ENCODE measurements at regions not wholly inside any gene's neighbourhood (a gene's known extent, or its start where the extent isn't known, plus 50 kb on each side); places are given as distances from the start of the nearest gene placed in this dataset.
"Not testable (repeated sequence)": the region's sequence is repeated elsewhere in the genome, so short reads cannot be mapped to it uniquely, and the experiment has no call there.

DNA sequence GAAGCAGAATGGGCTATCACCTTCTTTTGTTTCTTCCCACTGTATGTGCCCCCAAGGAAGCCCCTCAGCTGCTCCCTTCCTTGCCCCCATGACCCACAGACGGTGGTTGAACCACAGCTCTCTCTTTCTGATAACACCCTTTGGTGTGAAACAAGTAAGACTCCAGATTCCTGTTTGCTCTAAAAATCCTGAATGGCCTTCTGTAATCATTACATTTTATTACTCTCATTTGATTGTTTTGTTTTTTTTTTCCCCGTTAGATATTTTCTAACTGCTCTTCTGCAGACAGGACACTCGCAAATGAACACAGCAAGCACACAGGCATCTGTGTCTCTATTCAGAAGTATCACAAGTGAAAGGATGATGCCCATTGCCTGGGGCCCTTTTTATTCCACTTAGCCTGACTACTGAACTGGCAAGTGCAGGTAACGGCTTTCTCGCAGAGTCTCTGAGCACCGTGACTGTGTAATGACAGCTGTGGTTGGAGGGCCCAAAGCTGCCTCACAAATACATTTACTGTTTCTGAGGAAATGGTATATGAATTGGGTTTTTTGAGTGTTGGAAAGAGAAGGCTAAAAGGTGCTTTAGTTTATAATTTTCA lies 59.3 kb downstream of the OXGR1 start:
- Histone ChIP-seq H3K27me3 (no peaks in the 10 kb centered on the region), H3K4me3 (no peak overlapping the region), H3K27ac (no peak overlapping the region), H3K36me3 (no peaks in the 10 kb centered on the region), H3K9me3 (ENCODE audit: low read depth) (no peaks in the 10 kb centered on the region), H3K4me1 (ENCODE audit: low read depth) (no peaks in the 10 kb centered on the region)
- no peak for DNase-seq (ENCODE audit: low read depth in 1 of 2, low spot score in 1 of 2)
- TF ChIP-seq, protein P1, sequence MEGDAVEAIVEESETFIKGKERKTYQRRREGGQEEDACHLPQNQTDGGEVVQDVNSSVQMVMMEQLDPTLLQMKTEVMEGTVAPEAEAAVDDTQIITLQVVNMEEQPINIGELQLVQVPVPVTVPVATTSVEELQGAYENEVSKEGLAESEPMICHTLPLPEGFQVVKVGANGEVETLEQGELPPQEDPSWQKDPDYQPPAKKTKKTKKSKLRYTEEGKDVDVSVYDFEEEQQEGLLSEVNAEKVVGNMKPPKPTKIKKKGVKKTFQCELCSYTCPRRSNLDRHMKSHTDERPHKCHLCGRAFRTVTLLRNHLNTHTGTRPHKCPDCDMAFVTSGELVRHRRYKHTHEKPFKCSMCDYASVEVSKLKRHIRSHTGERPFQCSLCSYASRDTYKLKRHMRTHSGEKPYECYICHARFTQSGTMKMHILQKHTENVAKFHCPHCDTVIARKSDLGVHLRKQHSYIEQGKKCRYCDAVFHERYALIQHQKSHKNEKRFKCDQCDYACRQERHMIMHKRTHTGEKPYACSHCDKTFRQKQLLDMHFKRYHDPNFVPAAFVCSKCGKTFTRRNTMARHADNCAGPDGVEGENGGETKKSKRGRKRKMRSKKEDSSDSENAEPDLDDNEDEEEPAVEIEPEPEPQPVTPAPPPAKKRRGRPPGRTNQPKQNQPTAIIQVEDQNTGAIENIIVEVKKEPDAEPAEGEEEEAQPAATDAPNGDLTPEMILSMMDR (IDR thresholded peaks at IDR 0.05; ENCODE audit: low read depth, low read length), result no peak

DNA sequence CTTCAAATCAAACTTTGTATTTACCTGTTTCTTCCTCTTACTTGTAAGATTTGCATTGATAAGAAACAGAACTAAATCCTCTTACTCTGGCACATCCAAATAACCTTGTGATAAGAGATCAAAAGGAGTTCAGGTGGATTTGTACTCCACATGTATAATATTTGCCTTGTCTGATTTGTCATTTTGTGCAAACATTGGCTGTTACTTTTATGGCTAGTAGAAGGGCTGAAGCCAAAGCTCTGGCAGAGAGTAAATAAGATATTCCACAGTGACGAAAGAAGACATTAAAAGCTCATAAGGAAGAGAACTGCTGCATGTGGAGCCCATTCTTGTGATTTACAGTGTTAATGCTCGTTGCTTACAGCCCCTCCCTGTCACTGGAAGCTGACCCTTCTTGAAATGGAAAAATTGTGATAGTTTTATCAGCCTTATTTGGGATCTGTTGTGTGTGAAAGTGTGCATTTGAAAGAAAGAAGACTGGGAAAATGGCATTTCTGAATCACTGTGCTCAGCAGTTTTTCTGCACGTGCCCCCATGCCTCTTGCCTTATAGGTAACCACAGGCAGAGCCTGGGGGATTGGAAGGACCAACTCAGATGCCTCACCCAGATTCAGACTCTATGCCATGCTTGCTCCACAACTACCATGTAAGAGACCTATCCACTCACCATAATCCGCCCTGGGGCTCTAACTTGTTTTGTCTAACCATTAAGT lies 68.2 kb downstream of the OXGR1 start:
- TF ChIP-seq, protein P1 (IDR thresholded peaks at IDR 0.05; ENCODE audit: low read depth, low read length), result no peak
- no peak overlapping the region for H3K4me3 ChIP-seq
- H3K4me1 ChIP-seq (ENCODE audit: low read depth), result no peaks in the 10 kb centered on the region
- no peaks in the 10 kb centered on the region for H3K9me3 ChIP-seq (ENCODE audit: low read depth)
- DNase-seq (ENCODE audit: low read depth in 1 of 2, low spot score in 1 of 2), result no peak
- H3K27me3 ChIP-seq, result no peaks in the 10 kb centered on the region
- no peak overlapping the region for H3K27ac ChIP-seq
- no peaks in the 10 kb centered on the region for H3K36me3 ChIP-seq

DNA sequence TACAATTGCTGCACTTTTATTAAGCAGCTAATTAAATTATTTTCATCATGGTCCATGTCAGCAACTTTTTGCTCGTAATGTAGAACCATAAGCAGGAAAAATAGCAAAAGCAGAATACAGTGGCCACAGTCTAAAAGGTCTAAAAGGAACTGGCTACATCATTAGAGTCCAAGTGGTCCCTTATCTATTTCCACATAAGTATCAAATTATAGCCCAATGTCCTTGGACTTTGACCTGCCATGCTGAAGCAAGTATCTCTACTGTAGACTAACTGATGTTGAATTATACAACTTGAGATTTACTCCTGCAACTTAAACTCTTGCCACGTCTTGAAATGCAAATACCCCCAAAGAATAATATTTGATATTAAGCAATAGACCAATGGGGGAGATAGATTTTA lies 68.8 kb downstream of the OXGR1 start:
- Histone ChIP-seq H3K27ac (no peak overlapping the region), H3K4me3 (no peak overlapping the region), H3K36me3 (no peaks in the 10 kb centered on the region), H3K27me3 (no peaks in the 10 kb centered on the region), H3K9me3 (ENCODE audit: low read depth) (no peaks in the 10 kb centered on the region), H3K4me1 (ENCODE audit: low read depth) (no peaks in the 10 kb centered on the region)
- DNase-seq (ENCODE audit: low read depth in 1 of 2, low spot score in 1 of 2), result no peak
- TF ChIP-seq, protein P1 (IDR thresholded peaks at IDR 0.05; ENCODE audit: low read depth, low read length), result no peak

DNA sequence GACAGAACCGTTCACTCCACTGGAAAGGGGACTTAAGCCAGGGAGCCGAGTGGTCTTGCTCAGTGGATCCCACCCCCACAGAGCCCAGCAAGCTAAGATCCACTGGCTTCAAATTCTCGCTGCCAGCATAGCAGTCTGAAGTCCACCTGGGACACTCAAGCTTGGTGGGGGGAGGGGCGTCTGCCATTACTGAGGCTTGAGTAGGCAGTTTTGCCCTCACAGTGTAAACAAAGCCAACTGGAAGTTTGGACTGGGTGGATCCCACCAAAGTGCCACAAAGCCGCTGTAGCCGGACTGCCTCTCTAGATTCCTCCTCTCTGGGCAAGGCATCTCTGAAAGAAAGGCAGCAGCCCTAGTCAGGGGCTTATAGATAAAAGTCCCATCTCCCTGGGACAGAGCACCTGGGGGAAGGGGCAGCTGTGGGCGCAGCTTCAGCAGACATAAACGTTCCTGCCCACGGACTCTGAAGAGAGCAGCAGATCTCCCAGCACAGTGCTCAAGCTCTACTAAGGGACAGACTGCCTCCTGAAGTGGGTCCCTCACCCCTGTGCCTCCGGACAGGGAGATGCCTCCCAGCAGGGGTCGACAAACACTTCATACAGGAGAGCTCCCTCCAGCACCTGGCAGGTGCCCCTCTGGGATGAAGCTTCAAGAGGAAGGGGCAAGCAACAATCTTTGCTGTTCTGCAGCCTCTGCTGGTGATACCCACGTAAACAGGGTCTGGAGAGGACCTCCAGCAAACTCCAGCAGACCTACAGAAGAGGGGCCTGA lies 75.2 kb downstream of the OXGR1 start:
- not testable (repeated sequence) for H3K4me3 ChIP-seq; H3K27ac ChIP-seq; H3K36me3 ChIP-seq; H3K9me3 ChIP-seq (ENCODE audit: low read depth); DNase-seq (ENCODE audit: low read depth in 1 of 2, low spot score in 1 of 2); H3K27me3 ChIP-seq; H3K4me1 ChIP-seq (ENCODE audit: low read depth)

DNA sequence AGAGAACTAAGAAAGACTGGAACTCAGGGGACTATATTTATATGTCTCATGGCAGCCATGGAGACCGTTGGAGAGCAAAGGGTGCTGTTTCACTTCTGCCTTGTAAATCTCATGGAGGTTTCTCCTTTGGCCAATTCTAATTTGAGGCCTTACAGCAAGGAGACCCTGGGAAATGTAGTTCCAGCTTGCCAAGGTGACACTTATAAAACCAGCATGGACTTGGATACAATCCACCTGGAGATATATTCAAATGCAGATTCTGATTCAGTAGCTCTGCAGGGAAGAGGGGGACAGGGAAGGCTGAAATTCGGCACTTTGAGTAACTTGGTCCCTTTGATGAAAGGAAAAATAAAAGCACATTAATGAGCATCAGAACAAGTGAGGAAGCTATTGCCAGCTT lies 90.0 kb downstream of the OXGR1 start:
- no peak overlapping the region for H3K4me3 ChIP-seq
- TF ChIP-seq, protein P1 (IDR thresholded peaks at IDR 0.05; ENCODE audit: low read depth, low read length), result no peak
- no peak overlapping the region for H3K27ac ChIP-seq
- no peaks in the 10 kb centered on the region for H3K9me3 ChIP-seq (ENCODE audit: low read depth)
- no peaks in the 10 kb centered on the region for H3K36me3 ChIP-seq
- H3K27me3 ChIP-seq, result no peaks in the 10 kb centered on the region
- DNase-seq (ENCODE audit: low read depth in 1 of 2, low spot score in 1 of 2), result no peak
- peaks cover 7% of the 10 kb centered on the region for H3K4me1 ChIP-seq (ENCODE audit: low read depth)

DNA sequence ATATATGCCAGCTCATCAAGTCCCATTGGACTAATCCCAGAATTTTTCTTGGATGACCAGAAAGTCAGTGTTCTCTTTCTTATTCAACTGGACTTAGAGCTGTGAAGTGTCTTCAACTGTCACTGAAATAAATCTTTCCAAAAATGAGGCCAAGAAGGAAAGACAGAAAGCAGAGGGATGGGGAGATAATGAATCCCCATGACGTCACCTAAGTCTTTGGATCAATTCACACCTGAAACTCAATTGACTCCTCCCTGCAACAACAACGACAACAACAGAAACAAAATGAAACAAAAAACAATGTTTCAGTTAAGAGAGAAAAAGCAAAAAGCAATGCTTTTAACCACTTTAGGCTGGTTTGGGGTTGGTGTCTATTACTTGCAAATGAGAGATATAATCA lies 91.2 kb downstream of the OXGR1 start:
- TF ChIP-seq, protein P1 (IDR thresholded peaks at IDR 0.05; ENCODE audit: low read depth, low read length), result no peak
- Histone ChIP-seq H3K27ac (no peak overlapping the region), H3K9me3 (ENCODE audit: low read depth) (no peaks in the 10 kb centered on the region), H3K27me3 (no peaks in the 10 kb centered on the region), H3K4me3 (no peak overlapping the region), H3K4me1 (ENCODE audit: low read depth) (peaks cover 16% of the 10 kb centered on the region), H3K36me3 (no peaks in the 10 kb centered on the region)
- DNase-seq (ENCODE audit: low read depth in 1 of 2, low spot score in 1 of 2), result no peak
